Thoracic aorta (tissue), 2 donors: ENCODE measurements at regions not wholly inside any gene's neighbourhood (a gene's known extent, or its start where the extent isn't known, plus 50 kb on each side); places are given as distances from the start of the nearest gene placed in this dataset.

Experiments used
- ATAC-seq: fragments of 150-250 bp; one replicate; pipeline ENCODE4 v1.8.0; 2017; ENCODE audit warnings: low read depth; ENCODE audit not compliant: insufficient number of reproducible peaks, low FRiP score
- DNase-seq: peaks from one replicate; pipeline ENCODE4 v3.0.0-alpha.2; 2020; ENCODE audit warnings: low spot score
- H3K27ac ChIP-seq, 2 donors: fragments of 200-600 bp; sonication (generic); 1 replicate in 1 of 2; 2 replicates in 1 of 2; pipeline ENCODE4 v1.5.1; 2016; ENCODE audit warnings: mild to moderate bottlenecking in 2 of 2, moderate library complexity in 2 of 2
- H3K27me3 ChIP-seq: fragments of 200-600 bp; sonication (generic); replicated peaks from 2 replicates; pipeline ENCODE4 v1.6.0; 2016; ENCODE audit warnings: mild to moderate bottlenecking; ENCODE audit not compliant: insufficient read depth
- H3K36me3 ChIP-seq: fragments of 200-600 bp; sonication (generic); one replicate; pipeline ENCODE4 v1.5.1; 2016
- H3K4me1 ChIP-seq, 2 donors: fragments of 200-600 bp; sonication (generic); 1 replicate in 1 of 2; 2 replicates in 1 of 2; pipeline versions ENCODE4 v1.5.1 to v1.6.0; 2016; ENCODE audit warnings: low read depth in 2 of 2, mild to moderate bottlenecking in 1 of 2; ENCODE audit not compliant: control insufficient read depth in 1 of 2
- H3K4me3 ChIP-seq: fragments of 200-600 bp; sonication (generic); 2 replicates; pipeline ENCODE4 v1.5.1; 2016; ENCODE audit warnings: mild to moderate bottlenecking
- H3K9me3 ChIP-seq: fragments of 200-600 bp; sonication (generic); 2 replicates; pipeline ENCODE4 v1.5.1; 2016
- TF ChIP-seq, protein P1 (sequence below): fragments of 200-600 bp; sonication (generic); IDR thresholded peaks from one replicate; pipeline ENCODE4 v1.5.1; 2019; ENCODE audit warnings: antibody characterized with exemption

DNA sequence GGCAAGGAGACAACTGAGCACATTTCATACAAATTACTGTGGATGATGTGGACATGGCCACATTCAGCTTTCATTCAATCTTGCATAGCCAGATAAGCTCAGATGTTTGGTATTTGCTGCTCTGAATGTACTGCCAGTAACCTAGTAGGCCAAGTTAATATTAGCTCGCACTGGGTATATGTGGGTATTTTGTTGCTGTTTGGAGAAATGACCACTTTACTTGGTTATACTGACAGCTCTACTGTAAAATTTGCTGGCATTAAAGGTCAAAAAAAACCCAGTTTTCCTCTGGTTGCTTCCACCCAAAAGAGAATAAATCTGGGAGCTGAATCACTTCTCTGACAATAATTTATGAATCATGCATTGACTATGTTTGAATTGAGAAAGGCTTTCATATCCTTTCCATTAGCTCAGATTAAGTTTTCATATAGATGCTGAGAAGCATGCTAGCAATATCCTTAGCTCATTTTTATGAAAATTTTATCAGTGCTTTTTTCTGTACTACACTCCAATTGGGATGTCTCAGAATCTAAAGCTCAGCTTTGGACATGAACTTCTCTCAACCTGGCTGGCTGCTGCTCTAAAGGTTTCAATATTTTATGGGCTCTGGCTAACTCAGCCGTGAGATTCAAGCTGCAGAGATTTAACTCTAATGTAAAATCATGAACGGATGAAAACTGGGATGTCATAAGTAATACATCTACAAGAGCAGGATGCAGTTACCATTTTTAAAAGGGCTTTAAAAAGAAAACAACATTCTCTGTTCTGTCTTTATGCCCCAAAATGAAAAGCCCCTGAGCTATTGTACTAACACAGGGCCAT is 330.0 kb downstream of the BARHL2 start:
- peaks cover 5 to 22% of the 10 kb centered on the region in 2 donors for H3K4me1 ChIP-seq
- H3K27me3 ChIP-seq = no peaks in the 10 kb centered on the region
- no peak for DNase-seq
- no peaks in the 10 kb centered on the region for H3K36me3 ChIP-seq
- H3K4me3 ChIP-seq = no peak overlapping the region
- TF ChIP-seq, protein P1, sequence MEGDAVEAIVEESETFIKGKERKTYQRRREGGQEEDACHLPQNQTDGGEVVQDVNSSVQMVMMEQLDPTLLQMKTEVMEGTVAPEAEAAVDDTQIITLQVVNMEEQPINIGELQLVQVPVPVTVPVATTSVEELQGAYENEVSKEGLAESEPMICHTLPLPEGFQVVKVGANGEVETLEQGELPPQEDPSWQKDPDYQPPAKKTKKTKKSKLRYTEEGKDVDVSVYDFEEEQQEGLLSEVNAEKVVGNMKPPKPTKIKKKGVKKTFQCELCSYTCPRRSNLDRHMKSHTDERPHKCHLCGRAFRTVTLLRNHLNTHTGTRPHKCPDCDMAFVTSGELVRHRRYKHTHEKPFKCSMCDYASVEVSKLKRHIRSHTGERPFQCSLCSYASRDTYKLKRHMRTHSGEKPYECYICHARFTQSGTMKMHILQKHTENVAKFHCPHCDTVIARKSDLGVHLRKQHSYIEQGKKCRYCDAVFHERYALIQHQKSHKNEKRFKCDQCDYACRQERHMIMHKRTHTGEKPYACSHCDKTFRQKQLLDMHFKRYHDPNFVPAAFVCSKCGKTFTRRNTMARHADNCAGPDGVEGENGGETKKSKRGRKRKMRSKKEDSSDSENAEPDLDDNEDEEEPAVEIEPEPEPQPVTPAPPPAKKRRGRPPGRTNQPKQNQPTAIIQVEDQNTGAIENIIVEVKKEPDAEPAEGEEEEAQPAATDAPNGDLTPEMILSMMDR = no peak
- ATAC-seq = peak; percentile 80
- peak overlapping the region; percentile 51 to 61 for H3K27ac ChIP-seq
- H3K9me3 ChIP-seq = no peaks in the 10 kb centered on the region

DNA sequence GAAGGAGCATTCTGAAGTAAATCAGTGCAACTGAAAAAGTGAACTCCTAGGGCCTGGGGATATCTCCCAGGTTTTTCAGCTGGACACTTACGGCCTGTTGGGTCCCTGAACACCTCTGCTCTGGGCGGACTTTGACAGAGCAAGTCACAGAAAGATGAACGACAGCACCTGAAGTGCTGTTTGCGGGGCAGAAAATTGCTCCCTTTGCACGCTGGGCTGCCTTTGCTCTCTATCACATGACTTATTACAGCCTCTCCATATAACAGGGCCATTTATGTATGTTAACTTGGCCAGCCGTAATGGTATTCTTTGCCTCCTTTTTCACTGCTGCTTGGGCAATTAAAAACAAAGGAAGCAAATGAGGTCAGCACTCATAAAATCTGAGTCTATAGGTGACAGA is 332.9 kb downstream of the BARHL2 start:
- H3K4me3 ChIP-seq = no peak overlapping the region
- ATAC-seq = no peak
- H3K27me3 ChIP-seq = no peaks in the 10 kb centered on the region
- H3K36me3 ChIP-seq = no peaks in the 10 kb centered on the region
- no peak overlapping the region for H3K27ac ChIP-seq
- no peaks in the 10 kb centered on the region for H3K9me3 ChIP-seq
- DNase-seq = no peak
- peaks cover 5 to 22% of the 10 kb centered on the region in 2 donors for H3K4me1 ChIP-seq
- TF ChIP-seq, protein P1 = no peak

DNA sequence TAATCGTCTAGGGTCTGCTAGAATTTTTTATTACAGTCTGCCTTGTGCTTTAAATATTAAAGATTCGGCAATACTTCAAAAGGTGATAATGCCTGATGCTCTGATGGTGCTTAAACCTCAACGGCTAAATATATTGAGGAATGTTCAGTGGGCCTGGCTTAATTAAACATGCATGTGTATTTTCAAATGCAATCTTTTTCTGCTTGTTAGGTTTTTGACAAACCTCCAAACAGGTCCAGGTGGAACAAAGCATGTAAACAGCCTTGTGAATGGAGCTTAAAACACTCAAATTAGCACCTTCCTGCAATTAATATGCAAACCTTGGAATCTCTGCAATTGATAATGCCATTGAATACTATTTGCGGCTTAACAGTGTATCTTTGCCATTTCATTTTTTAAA is 334.9 kb downstream of the BARHL2 start:
- no peak overlapping the region for H3K4me3 ChIP-seq
- no peaks in the 10 kb centered on the region for H3K9me3 ChIP-seq
- H3K27ac ChIP-seq = no peak overlapping the region
- H3K36me3 ChIP-seq = no peaks in the 10 kb centered on the region
- H3K4me1 ChIP-seq = peaks cover 0 to 8% of the 10 kb centered on the region in 2 donors
- TF ChIP-seq, protein P1 = no peak
- no peaks in the 10 kb centered on the region for H3K27me3 ChIP-seq
- no peak for ATAC-seq
- no peak for DNase-seq

DNA sequence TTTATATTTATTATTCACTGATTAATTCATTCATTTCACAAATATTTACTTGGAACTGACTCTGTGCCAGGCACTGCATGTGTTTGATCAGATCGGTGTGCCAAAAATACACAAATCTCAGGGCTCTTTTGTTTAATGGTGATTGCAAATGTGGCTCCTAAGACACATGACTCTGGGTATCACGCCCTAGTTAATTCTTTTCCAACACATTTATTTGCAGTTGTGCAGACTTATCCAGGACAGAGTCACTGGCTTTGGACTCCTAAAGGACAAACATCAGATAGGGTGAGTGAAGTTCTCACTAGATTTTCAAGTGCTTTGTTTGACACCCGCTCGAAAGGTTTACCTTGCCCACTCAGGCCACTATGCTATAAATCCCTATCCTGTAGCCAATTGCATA is 335.5 kb downstream of the BARHL2 start:
- no peaks in the 10 kb centered on the region for H3K27me3 ChIP-seq
- no peak overlapping the region for H3K27ac ChIP-seq
- no peak for DNase-seq
- no peak for ATAC-seq
- TF ChIP-seq, protein P1 = no peak
- peaks cover 0 to 3% of the 10 kb centered on the region in 2 donors for H3K4me1 ChIP-seq
- no peak overlapping the region for H3K4me3 ChIP-seq
- H3K36me3 ChIP-seq = no peaks in the 10 kb centered on the region
- no peaks in the 10 kb centered on the region for H3K9me3 ChIP-seq

DNA sequence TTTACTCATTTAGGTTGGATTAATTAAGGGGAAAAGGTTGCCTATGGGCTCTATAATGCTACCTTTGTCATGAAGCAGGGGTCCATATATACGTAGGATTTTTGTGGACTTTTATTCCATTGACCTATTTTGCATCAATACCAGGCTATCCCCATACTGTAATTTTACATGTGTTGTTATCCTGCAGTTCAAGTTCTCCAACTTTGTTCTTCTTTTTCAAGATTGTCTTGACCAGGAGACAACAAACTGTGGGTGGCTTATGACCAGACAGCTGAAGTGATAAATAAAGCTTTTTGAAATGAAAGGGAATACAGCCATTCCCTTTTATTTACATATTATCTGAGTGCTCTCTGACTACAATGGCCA is 345.7 kb downstream of the BARHL2 start:
- Histone ChIP-seq H3K27me3 (no peaks in the 10 kb centered on the region), H3K4me3 (no peak overlapping the region), H3K9me3 (no peaks in the 10 kb centered on the region), H3K36me3 (no peaks in the 10 kb centered on the region), H3K27ac (no peak overlapping the region), H3K4me1 (peaks cover 11 to 28% of the 10 kb centered on the region in 2 donors)
- no peak for ATAC-seq
- DNase-seq = no peak
- TF ChIP-seq, protein P1 = no peak
